HEK293T (cell line): ENCODE measurements at regions not wholly inside any gene's neighbourhood (a gene's known extent, or its start where the extent isn't known, plus 50 kb on each side); places are given as distances from the start of the nearest gene placed in this dataset.

ENCODE experiments used
- ARNT ChIP-seq: fragments of 450-650 bp; IDR thresholded peaks from 2 replicates; pipeline ENCODE4 v1.6.1; 2017; ENCODE audit warnings: mild to moderate bottlenecking
- BHLHE40 ChIP-seq: fragments of 450-650 bp; IDR thresholded peaks from 2 replicates; pipeline ENCODE4 v1.6.1; 2016; ENCODE audit warnings: mild to moderate bottlenecking, moderate library complexity, borderline replicate concordance
- CTBP1 ChIP-seq: fragments of 450-650 bp; IDR thresholded peaks from 2 replicates; pipeline ENCODE4 v1.6.1; 2016; ENCODE audit warnings: borderline replicate concordance
- ELF4 ChIP-seq: fragments of 450-650 bp; IDR thresholded peaks from 2 replicates; pipeline ENCODE4 v1.6.1; 2017; ENCODE audit warnings: antibody characterized with exemption
- FOXM1 ChIP-seq: fragments of 450-650 bp; IDR thresholded peaks from 2 replicates; pipeline ENCODE4 v1.6.1; 2017; ENCODE audit warnings: mild to moderate bottlenecking, borderline replicate concordance
- HDGF ChIP-seq: fragments of 450-650 bp; IDR thresholded peaks from 2 replicates; pipeline ENCODE4 v1.6.1; 2017; ENCODE audit warnings: antibody characterized with exemption, borderline replicate concordance
- NFRKB ChIP-seq: fragments of 450-650 bp; IDR thresholded peaks from 2 replicates; pipeline ENCODE4 v1.6.1; 2016; ENCODE audit warnings: mild to moderate bottlenecking, moderate library complexity
- SP1 ChIP-seq: fragments of 450-650 bp; IDR thresholded peaks from 2 replicates; pipeline ENCODE4 v1.6.1; 2017
- TARDBP ChIP-seq: fragments of 450-650 bp; IDR thresholded peaks from 2 replicates; pipeline ENCODE4 v1.6.1; 2016
- ZNF384 ChIP-seq: fragments of 450-650 bp; IDR thresholded peaks from 2 replicates; pipeline ENCODE4 v1.6.1; 2016

DNA sequence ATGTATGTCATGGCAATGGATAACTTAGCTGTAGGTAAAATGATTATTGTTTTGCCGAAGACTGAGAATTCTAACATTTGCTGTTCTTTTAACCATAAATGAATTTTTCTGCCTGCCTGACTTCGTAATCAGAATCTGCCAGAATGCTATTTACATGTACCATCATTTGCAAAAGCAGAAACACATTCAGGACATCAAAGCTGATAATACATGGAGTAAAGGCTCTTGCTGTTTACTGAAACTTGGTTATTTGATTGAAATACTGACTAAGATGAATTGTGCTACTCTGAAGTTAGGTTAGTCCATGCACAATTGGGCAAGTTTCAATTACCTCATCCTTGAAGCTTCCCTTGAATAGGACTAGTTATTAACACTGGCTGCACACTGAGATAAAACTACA lies 293.8 kb downstream of the PLA2G4A start:
- TF ChIP-seq SP1 (no peak), BHLHE40 (no peak), ZNF384 (no peak), NFRKB (no peak), ELF4 (no peak), FOXM1 (no peak), ARNT (no peak), CTBP1 (no peak), TARDBP (no peak), HDGF (no peak)
